ENCODE measurements at regions not wholly inside any gene's neighbourhood (a gene's known extent, or its start where the extent isn't known, plus 50 kb on each side); places are given as distances from the start of the nearest gene placed in this dataset.

GRCh38 chr11:80010536-80010935 lies 569.7 kb upstream of the TENM4 start:
- no peak overlapping the region for H3K4me3 ChIP-seq (ENCODE audit: low read depth, low read length)
- in situ Hi-C loops (cut with HindIII; ENCODE audit: low sequenced_read_pairs): no loop called here
- no peak for DNase-seq (ENCODE audit: low read depth, low spot score)
- no peak for TF ChIP-seq CTCF (IDR thresholded peaks at IDR 0.05; ENCODE audit: low read depth, low read length)

GRCh38 chr11:80009081-80009480 lies 568.3 kb upstream of the TENM4 start:
- no peak for DNase-seq (ENCODE audit: low read depth, low spot score)
- H3K4me3 ChIP-seq (ENCODE audit: low read depth, low read length): no peak overlapping the region
- in situ Hi-C loops (cut with HindIII; ENCODE audit: low sequenced_read_pairs): no loop called here
- TF ChIP-seq CTCF (IDR thresholded peaks at IDR 0.05; ENCODE audit: low read depth, low read length): no peak

- no peak for DNase-seq (ENCODE audit: low read depth, low spot score)
- no peak for TF ChIP-seq CTCF (IDR thresholded peaks at IDR 0.05; ENCODE audit: low read depth, low read length)
- H3K4me3 ChIP-seq (ENCODE audit: low read depth, low read length): no peak overlapping the region
- in situ Hi-C loops (cut with HindIII; ENCODE audit: low sequenced_read_pairs): no loop called here
These were observed 566.8 kb upstream of the TENM4 start for GRCh38 chr11:80007616-80008015.

GRCh38 chr11:79990141-79990540 lies 549.3 kb upstream of the TENM4 start:
- no peak for TF ChIP-seq CTCF (IDR thresholded peaks at IDR 0.05; ENCODE audit: low read depth, low read length)
- in situ Hi-C loops (cut with HindIII; ENCODE audit: low sequenced_read_pairs): no loop called here
- no peak overlapping the region for H3K4me3 ChIP-seq (ENCODE audit: low read depth, low read length)
- no peak for DNase-seq (ENCODE audit: low read depth, low spot score)

- no peak for TF ChIP-seq CTCF (IDR thresholded peaks at IDR 0.05; ENCODE audit: low read depth, low read length)
- in situ Hi-C loops (cut with HindIII; ENCODE audit: low sequenced_read_pairs): no loop called here
- no peak overlapping the region for H3K4me3 ChIP-seq (ENCODE audit: low read depth, low read length)
- DNase-seq (ENCODE audit: low read depth, low spot score): no peak
These were observed 541.4 kb upstream of the TENM4 start for GRCh38 chr11:79982185-79982584.

GRCh38 chr11:79980916-79981315 lies 540.1 kb upstream of the TENM4 start:
- no peak for TF ChIP-seq CTCF (IDR thresholded peaks at IDR 0.05; ENCODE audit: low read depth, low read length)
- in situ Hi-C loops (cut with HindIII; ENCODE audit: low sequenced_read_pairs): no loop called here
- no peak overlapping the region for H3K4me3 ChIP-seq (ENCODE audit: low read depth, low read length)
- no peak for DNase-seq (ENCODE audit: low read depth, low spot score)
